Mesothelial cell of epicardium (in vitro differentiated cells): ENCODE measurements at regions not wholly inside any gene's neighbourhood (a gene's known extent, or its start where the extent isn't known, plus 50 kb on each side); places are given as distances from the start of the nearest gene placed in this dataset.
"Not testable (repeated sequence)": the region's sequence is repeated elsewhere in the genome, so short reads cannot be mapped to it uniquely, and the experiment has no call there.

Source experiments
- DNase-seq, 2 experiments: peaks; one replicate each; pipeline ENCODE4 v3.0.0; 2021; ENCODE audit warnings: low spot score in 2 of 2; ENCODE audit not compliant: unreplicated experiment in 2 of 2
- H3K27ac Mint-ChIP-seq: 2 replicates; pipeline ENCODE4 v1.8.0; 2021; ENCODE audit warnings: mixed read lengths
- H3K27me3 Mint-ChIP-seq: 2 replicates; pipeline ENCODE4 v1.8.0; 2021; ENCODE audit warnings: low read depth, mixed read lengths
- H3K36me3 Mint-ChIP-seq: 2 replicates; pipeline ENCODE4 v1.8.0; 2021; ENCODE audit warnings: mixed read lengths
- H3K4me1 Mint-ChIP-seq: 2 replicates; pipeline ENCODE4 v1.8.0; 2021; ENCODE audit warnings: mixed read lengths
- H3K4me3 Mint-ChIP-seq: 2 replicates; pipeline ENCODE4 v1.8.0; 2021; ENCODE audit warnings: mild to moderate bottlenecking, moderate library complexity, mixed read lengths
- H3K9me3 Mint-ChIP-seq: 2 replicates; pipeline ENCODE4 v1.8.0; 2021; ENCODE audit warnings: mixed read lengths
- CTCF ChIP-seq: fragments of 200-600 bp; sonication (generic); IDR thresholded peaks from one replicate; pipeline ENCODE4 v1.5.0; 2021; ENCODE audit warnings: antibody characterized with exemption; ENCODE audit not compliant: unreplicated experiment

GRCh38 chrX:23511793-23512192 is 155.5 kb upstream of the PRDX4 start:
- DNase-seq, result no peak
- no peak overlapping the region for H3K27ac Mint-ChIP-seq
- H3K4me1 Mint-ChIP-seq, result peaks cover 24% of the 10 kb centered on the region
- no peaks in the 10 kb centered on the region for H3K27me3 Mint-ChIP-seq
- H3K4me3 Mint-ChIP-seq, result no peak overlapping the region
- no peaks in the 10 kb centered on the region for H3K36me3 Mint-ChIP-seq
- H3K9me3 Mint-ChIP-seq, result peaks cover 11% of the 10 kb centered on the region
- TF ChIP-seq CTCF, result no peak

- Mint-ChIP-seq H3K4me3 (no peak overlapping the region), H3K27ac (no peak overlapping the region)
Observed at GRCh38 chrX:23513121-23513520, 154.2 kb upstream of the PRDX4 start.

GRCh38 chrX:23514082-23514481 is 153.2 kb upstream of the PRDX4 start:
- Mint-ChIP-seq H3K27me3 (no peaks in the 10 kb centered on the region), H3K27ac (no peak overlapping the region), H3K9me3 (peaks cover 4% of the 10 kb centered on the region), H3K4me3 (no peak overlapping the region), H3K4me1 (peaks cover 14% of the 10 kb centered on the region), H3K36me3 (no peaks in the 10 kb centered on the region)
- TF ChIP-seq CTCF, result no peak
- no peak for DNase-seq

More at GRCh38 chrX:23513121-23513520, 154.2 kb upstream of the PRDX4 start:
- Mint-ChIP-seq H3K27me3 (no peaks in the 10 kb centered on the region), H3K36me3 (no peaks in the 10 kb centered on the region), H3K4me1 (peaks cover 14% of the 10 kb centered on the region), H3K9me3 (peaks cover 12% of the 10 kb centered on the region)
- DNase-seq, result no peak
- TF ChIP-seq CTCF, result no peak

- H3K27me3 Mint-ChIP-seq, result no peaks in the 10 kb centered on the region
Observed at GRCh38 chrX:23515028-23515427, 152.3 kb upstream of the PRDX4 start.

GRCh38 chrX:23523026-23523657 is 144.2 kb upstream of the PRDX4 start:
- DNase-seq, H3K4me1 Mint-ChIP-seq, H3K4me3 Mint-ChIP-seq, H3K27me3 Mint-ChIP-seq, H3K36me3 Mint-ChIP-seq, H3K27ac Mint-ChIP-seq: not testable (repeated sequence)
- peaks cover 17% of the 10 kb centered on the region for H3K9me3 Mint-ChIP-seq

More at GRCh38 chrX:23515028-23515427, 152.3 kb upstream of the PRDX4 start:
- H3K36me3 Mint-ChIP-seq, result no peaks in the 10 kb centered on the region
- no peak overlapping the region for H3K4me3 Mint-ChIP-seq
- peaks cover 14% of the 10 kb centered on the region for H3K4me1 Mint-ChIP-seq
- no peak overlapping the region for H3K27ac Mint-ChIP-seq
- H3K9me3 Mint-ChIP-seq, result peaks cover 3% of the 10 kb centered on the region
- DNase-seq, result no peak
- no peak for TF ChIP-seq CTCF

GRCh38 chrX:23524467-23524866 is 142.8 kb upstream of the PRDX4 start:
- TF ChIP-seq CTCF, result no peak
- peaks cover 4% of the 10 kb centered on the region for H3K36me3 Mint-ChIP-seq

More at GRCh38 chrX:23524467-23524866, 142.8 kb upstream of the PRDX4 start:
- no peak for DNase-seq
- H3K4me3 Mint-ChIP-seq, result no peak overlapping the region
- H3K27me3 Mint-ChIP-seq, result no peaks in the 10 kb centered on the region
- no peaks in the 10 kb centered on the region for H3K4me1 Mint-ChIP-seq
- H3K27ac Mint-ChIP-seq, result no peak overlapping the region
- H3K9me3 Mint-ChIP-seq, result peaks cover 30% of the 10 kb centered on the region
